GM12878 (cell line): ENCODE measurements at regions not wholly inside any gene's neighbourhood (a gene's known extent, or its start where the extent isn't known, plus 50 kb on each side); places are given as distances from the start of the nearest gene placed in this dataset.

Experiments
- CHD1 ChIP-seq: IDR thresholded peaks from 2 replicates; pipeline ENCODE4 v1.6.1; 2012; ENCODE audit warnings: low read depth, low read length, improper control_type of control experiment
- EP300 ChIP-seq, 2 experiments: fragments of 150-350 bp in 1 of 2; IDR thresholded peaks; 2 replicates each; pipeline ENCODE4 v1.6.1; 2011 to 2012; ENCODE audit warnings: low read depth in 2 of 2, low read length in 2 of 2, borderline replicate concordance in 1 of 2, improper control_type of control experiment in 1 of 2, inconsistent platforms in 1 of 2; ENCODE audit not compliant: control insufficient read depth in 1 of 2
- EZH2 ChIP-seq: IDR thresholded peaks from 2 replicates; pipeline ENCODE4 v1.6.1; 2012; ENCODE audit warnings: low read depth, mild to moderate bottlenecking, control low read depth, inconsistent platforms, low read length, borderline replicate concordance; ENCODE audit not compliant: control insufficient read depth
- KDM1A ChIP-seq: fragments of 200-600 bp; sonication (generic); IDR thresholded peaks from 2 replicates; pipeline ENCODE4 v1.6.1; 2016; ENCODE audit warnings: borderline replicate concordance
- MEF2A ChIP-seq: IDR thresholded peaks from 2 replicates; pipeline ENCODE4 v1.6.1; 2011; ENCODE audit warnings: low read depth, mild to moderate bottlenecking, low read length, moderate library complexity; ENCODE audit not compliant: insufficient read depth
- RELB ChIP-seq: fragments of 450-650 bp; IDR thresholded peaks from 2 replicates; pipeline ENCODE4 v1.6.1; 2017; ENCODE audit warnings: low read depth, mild to moderate bottlenecking, moderate library complexity
- TCF12 ChIP-seq: IDR thresholded peaks from 2 replicates; pipeline ENCODE4 v1.6.1; 2011; ENCODE audit warnings: low read depth, mild to moderate bottlenecking, low read length
- USF1 ChIP-seq: IDR thresholded peaks from 2 replicates; pipeline ENCODE4 v1.6.1; 2011; ENCODE audit warnings: borderline replicate concordance, low read depth, mild to moderate bottlenecking, moderate library complexity, mixed read lengths, low read length; ENCODE audit not compliant: insufficient read depth; ENCODE audit errors: extremely low read length
- ZBTB11 ChIP-seq: fragments of 450-650 bp; formaldehyde crosslinking; IDR thresholded peaks from 2 replicates; pipeline ENCODE4 v1.5.0; 2022; ENCODE audit warnings: mild to moderate bottlenecking, missing genetic modification characterization
- ZNF24 ChIP-seq: fragments of 450-650 bp; IDR thresholded peaks from 2 replicates; pipeline ENCODE4 v1.6.1; 2017; ENCODE audit warnings: antibody characterized with exemption, mild to moderate bottlenecking

GRCh38 chr14:25108291-25108690 lies 58.3 kb upstream of the STXBP6 start (continued):
- no peak for TF ChIP-seq ZBTB11
- TF ChIP-seq CHD1, result no peak
- TF ChIP-seq RELB, result no peak
- TF ChIP-seq MEF2A, result no peak
- TF ChIP-seq EZH2, result no peak
- TF ChIP-seq TCF12, result no peak
- no peak for TF ChIP-seq KDM1A
- TF ChIP-seq EP300 (IDR thresholded peaks at IDR 0.05; ENCODE audit: borderline replicate concordance in 1 of 2, control insufficient read depth in 1 of 2, low read depth in 2 of 2, low read length in 2 of 2), result no peak
- no peak for TF ChIP-seq ZNF24
- no peak for TF ChIP-seq USF1
